OCI-LY1 (cell line): ENCODE measurements at regions not wholly inside any gene's neighbourhood (a gene's known extent, or its start where the extent isn't known, plus 50 kb on each side); places are given as distances from the start of the nearest gene placed in this dataset.

Experiments
- H2AFZ ChIP-seq: fragments of 200-600 bp; sonication (generic), shearing (Covaris generic); 2 replicates; pipeline ENCODE4 v1.6.0; 2014; ENCODE audit warnings: antibody characterized with exemption, mild to moderate bottlenecking, low read length
- H3F3A ChIP-seq: fragments of 200-600 bp; sonication (generic), shearing (Covaris generic); 2 replicates; pipeline ENCODE4 v1.6.0; 2014; ENCODE audit warnings: mild to moderate bottlenecking, antibody characterized with exemption, low read length, moderate library complexity; ENCODE audit not compliant: insufficient read depth
- H3K27ac ChIP-seq: fragments of 200-600 bp; sonication (generic); 2 replicates; pipeline ENCODE4 v1.5.1; 2014; ENCODE audit warnings: low read length, mixed run types, mild to moderate bottlenecking, low read depth; ENCODE audit not compliant: poor library complexity, severe bottlenecking
- H3K27me3 ChIP-seq: fragments of 200-600 bp; sonication (generic); 2 replicates; pipeline ENCODE4 v1.6.0; 2014; ENCODE audit warnings: antibody characterized with exemption, mild to moderate bottlenecking, low read length, moderate library complexity; ENCODE audit not compliant: insufficient read depth
- H3K36me3 ChIP-seq: fragments of 200-600 bp; sonication (generic); 2 replicates; pipeline ENCODE4 v1.6.1; 2014; ENCODE audit warnings: mild to moderate bottlenecking, antibody characterized with exemption, low read length, moderate library complexity, mixed read lengths; ENCODE audit not compliant: insufficient read depth
- H3K4me1 ChIP-seq: fragments of 200-600 bp; sonication (generic); 2 replicates; pipeline ENCODE4 v1.5.1; 2014; ENCODE audit warnings: mild to moderate bottlenecking, low read length, moderate library complexity; ENCODE audit not compliant: insufficient read depth, severe bottlenecking
- H3K4me2 ChIP-seq: fragments of 200-600 bp; sonication (generic), shearing (Covaris generic); 2 replicates; pipeline ENCODE4 v1.6.1; 2014; ENCODE audit warnings: low read length
- H3K4me3 ChIP-seq: fragments of 200-600 bp; sonication (generic); 2 replicates; pipeline ENCODE4 v1.5.1; 2014; ENCODE audit warnings: low read length, low read depth, mild to moderate bottlenecking, mixed read lengths; ENCODE audit not compliant: poor library complexity, severe bottlenecking
- H3K79me2 ChIP-seq: fragments of 200-600 bp; shearing (Covaris generic); 2 replicates; pipeline ENCODE4 v1.6.1; 2016; ENCODE audit warnings: mixed run types, low read length, mixed read lengths; ENCODE audit not compliant: insufficient read depth
- H3K9ac ChIP-seq: fragments of 200-600 bp; sonication (generic), shearing (Covaris generic); 2 replicates; pipeline ENCODE4 v1.6.1; 2014; ENCODE audit warnings: mild to moderate bottlenecking, low read length, mixed read lengths
- H3K9me2 ChIP-seq: fragments of 200-600 bp; sonication (generic), shearing (Covaris generic); 2 replicates; pipeline ENCODE4 v1.6.1; 2014; ENCODE audit warnings: low read depth, mild to moderate bottlenecking, low read length, mixed read lengths
- H3K9me3 ChIP-seq: fragments of 200-600 bp; shearing (Covaris generic); 2 replicates; pipeline ENCODE4 v1.6.1; 2014; ENCODE audit warnings: low read length, mixed read lengths
- H4K20me1 ChIP-seq: fragments of 200-600 bp; sonication (generic), shearing (Covaris generic); 2 replicates; pipeline ENCODE4 v1.6.0; 2016; ENCODE audit warnings: mild to moderate bottlenecking, low read length; ENCODE audit not compliant: insufficient read depth
- EZH2 ChIP-seq: fragments of 200-600 bp; sonication (generic), shearing (Covaris generic); IDR thresholded peaks from 2 replicates; pipeline ENCODE4 v1.8.0; 2017; ENCODE audit warnings: borderline replicate concordance, mixed run types, mild to moderate bottlenecking, antibody characterized with exemption, low read length, moderate library complexity, mixed read lengths
- TF ChIP-seq, protein P1 (sequence below): fragments of 200-600 bp; sonication (generic), shearing (Covaris generic); IDR thresholded peaks from 2 replicates; pipeline ENCODE4 v1.5.1; 2017; ENCODE audit warnings: mild to moderate bottlenecking, antibody characterized with exemption, low read length, moderate library complexity, mixed read lengths

DNA sequence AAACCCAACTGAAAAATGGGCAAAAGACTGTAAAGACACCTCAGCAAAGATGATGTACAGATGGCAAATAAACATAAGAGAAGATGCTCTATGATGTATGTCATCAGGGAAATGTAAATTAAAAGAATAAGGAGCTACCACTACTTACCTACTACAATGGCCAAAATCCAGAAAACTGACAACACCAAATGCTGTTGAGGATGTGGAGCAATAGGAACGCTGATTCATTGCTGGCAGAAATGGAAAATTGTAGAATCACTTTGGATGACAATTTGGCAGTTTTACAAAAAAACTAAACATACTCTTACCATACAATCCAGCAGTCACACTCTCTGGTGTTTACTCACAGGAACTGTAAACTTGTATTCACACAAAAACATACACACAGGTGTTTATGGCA lies 222.3 kb upstream of the LDB2 start:
- Histone ChIP-seq H3F3A (no peaks in the 10 kb centered on the region), H3K4me1 (no peaks in the 10 kb centered on the region), H4K20me1 (no peaks in the 10 kb centered on the region), H3K9me2 (no peaks in the 10 kb centered on the region), H3K9me3 (no peaks in the 10 kb centered on the region), H2AFZ (no peak overlapping the region), H3K9ac (no peak overlapping the region), H3K4me2 (no peak overlapping the region), H3K79me2 (no peaks in the 10 kb centered on the region), H3K27me3 (no peaks in the 10 kb centered on the region), H3K4me3 (no peak overlapping the region), H3K36me3 (no peaks in the 10 kb centered on the region), H3K27ac (no peak overlapping the region)
- TF ChIP-seq, protein P1, sequence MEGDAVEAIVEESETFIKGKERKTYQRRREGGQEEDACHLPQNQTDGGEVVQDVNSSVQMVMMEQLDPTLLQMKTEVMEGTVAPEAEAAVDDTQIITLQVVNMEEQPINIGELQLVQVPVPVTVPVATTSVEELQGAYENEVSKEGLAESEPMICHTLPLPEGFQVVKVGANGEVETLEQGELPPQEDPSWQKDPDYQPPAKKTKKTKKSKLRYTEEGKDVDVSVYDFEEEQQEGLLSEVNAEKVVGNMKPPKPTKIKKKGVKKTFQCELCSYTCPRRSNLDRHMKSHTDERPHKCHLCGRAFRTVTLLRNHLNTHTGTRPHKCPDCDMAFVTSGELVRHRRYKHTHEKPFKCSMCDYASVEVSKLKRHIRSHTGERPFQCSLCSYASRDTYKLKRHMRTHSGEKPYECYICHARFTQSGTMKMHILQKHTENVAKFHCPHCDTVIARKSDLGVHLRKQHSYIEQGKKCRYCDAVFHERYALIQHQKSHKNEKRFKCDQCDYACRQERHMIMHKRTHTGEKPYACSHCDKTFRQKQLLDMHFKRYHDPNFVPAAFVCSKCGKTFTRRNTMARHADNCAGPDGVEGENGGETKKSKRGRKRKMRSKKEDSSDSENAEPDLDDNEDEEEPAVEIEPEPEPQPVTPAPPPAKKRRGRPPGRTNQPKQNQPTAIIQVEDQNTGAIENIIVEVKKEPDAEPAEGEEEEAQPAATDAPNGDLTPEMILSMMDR: no peak
- no peak for TF ChIP-seq EZH2

DNA sequence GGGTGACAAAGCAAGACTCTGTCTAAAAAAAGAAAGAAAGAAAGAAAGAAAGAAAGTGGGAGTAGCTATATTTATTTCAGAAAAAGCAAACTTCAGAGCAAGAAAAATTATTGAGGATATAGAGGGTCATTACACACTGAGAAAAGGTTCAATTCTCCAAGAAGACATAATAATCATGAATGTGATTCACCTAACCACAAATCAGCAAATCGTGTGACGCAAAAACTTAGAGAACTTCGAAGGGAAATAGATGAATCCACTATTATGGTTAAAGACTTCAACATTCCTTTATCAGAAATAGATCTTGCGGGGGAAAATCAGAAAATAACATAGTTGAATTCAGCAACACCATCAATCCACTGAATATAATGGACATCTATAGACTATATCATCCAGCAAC lies 219.3 kb upstream of the LDB2 start:
- TF ChIP-seq, protein P1: no peak
- TF ChIP-seq EZH2: no peak

DNA sequence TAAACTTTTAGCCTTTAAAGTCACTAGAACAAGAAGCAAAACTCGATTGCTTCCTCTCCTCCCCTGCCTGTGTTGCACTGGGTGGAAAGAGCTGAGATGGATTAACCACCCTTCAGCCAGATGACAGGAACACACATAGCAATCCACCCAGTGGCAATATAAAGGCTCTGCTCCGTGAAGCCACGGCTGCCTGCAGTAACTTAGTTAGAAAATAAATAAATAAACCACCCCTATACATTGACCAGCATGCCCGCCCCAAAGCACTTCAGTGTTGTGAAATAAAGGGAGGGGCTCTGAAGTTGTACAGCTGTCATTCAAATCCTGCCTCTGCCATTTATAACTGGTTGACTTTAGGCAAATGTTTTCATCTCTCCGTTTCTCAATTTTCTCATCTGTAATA lies 217.1 kb upstream of the LDB2 start:
- Histone ChIP-seq H3K36me3 (no peaks in the 10 kb centered on the region), H3F3A (no peaks in the 10 kb centered on the region), H3K79me2 (no peaks in the 10 kb centered on the region), H3K4me2 (no peak overlapping the region), H3K4me3 (no peak overlapping the region), H4K20me1 (no peaks in the 10 kb centered on the region), H3K27ac (no peak overlapping the region), H3K4me1 (no peaks in the 10 kb centered on the region), H3K9me2 (no peaks in the 10 kb centered on the region), H3K27me3 (no peaks in the 10 kb centered on the region), H2AFZ (no peak overlapping the region), H3K9me3 (no peaks in the 10 kb centered on the region), H3K9ac (no peak overlapping the region)
- TF ChIP-seq EZH2: no peak
- TF ChIP-seq, protein P1: no peak

More for the DNA sequence above, 219.3 kb upstream of the LDB2 start:
- H3K9me3 ChIP-seq: no peaks in the 10 kb centered on the region
- H3K27me3 ChIP-seq: no peaks in the 10 kb centered on the region
- H4K20me1 ChIP-seq: no peaks in the 10 kb centered on the region
- no peaks in the 10 kb centered on the region for H3K36me3 ChIP-seq
- no peak overlapping the region for H3K27ac ChIP-seq
- no peak overlapping the region for H3K4me3 ChIP-seq
- no peak overlapping the region for H3K4me2 ChIP-seq
- no peak overlapping the region for H3K9ac ChIP-seq
- no peaks in the 10 kb centered on the region for H3K9me2 ChIP-seq
- H3F3A ChIP-seq: no peaks in the 10 kb centered on the region
- no peak overlapping the region for H2AFZ ChIP-seq
- no peaks in the 10 kb centered on the region for H3K4me1 ChIP-seq
- H3K79me2 ChIP-seq: no peaks in the 10 kb centered on the region
